ENCODE measurements at regions not wholly inside any gene's neighbourhood (a gene's known extent, or its start where the extent isn't known, plus 50 kb on each side); places are given as distances from the start of the nearest gene placed in this dataset.

DNA sequence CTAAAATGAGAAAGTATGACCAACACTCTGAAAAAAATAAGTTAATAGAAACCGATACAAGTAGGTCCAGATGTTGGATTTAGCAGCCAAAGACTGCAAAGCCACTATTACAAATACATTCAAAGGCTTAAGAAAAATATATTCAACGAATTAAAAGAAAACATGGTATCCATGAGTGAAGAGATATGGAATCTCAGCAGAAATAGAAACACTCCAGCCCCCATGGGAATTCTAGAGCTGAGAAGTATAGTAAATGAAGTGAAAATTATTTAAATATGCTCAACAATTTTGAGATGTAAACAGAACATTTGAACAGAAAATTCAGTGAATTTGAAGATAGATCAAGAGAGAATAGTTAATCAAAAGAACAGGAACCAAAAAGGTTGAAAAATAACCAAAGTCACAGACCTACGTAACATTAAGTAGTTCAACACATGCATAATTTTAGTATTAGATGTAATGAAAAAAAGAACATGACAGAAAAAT, 72.0 kb upstream of the WIPF3 start:
- TF ChIP-seq, protein P1, sequence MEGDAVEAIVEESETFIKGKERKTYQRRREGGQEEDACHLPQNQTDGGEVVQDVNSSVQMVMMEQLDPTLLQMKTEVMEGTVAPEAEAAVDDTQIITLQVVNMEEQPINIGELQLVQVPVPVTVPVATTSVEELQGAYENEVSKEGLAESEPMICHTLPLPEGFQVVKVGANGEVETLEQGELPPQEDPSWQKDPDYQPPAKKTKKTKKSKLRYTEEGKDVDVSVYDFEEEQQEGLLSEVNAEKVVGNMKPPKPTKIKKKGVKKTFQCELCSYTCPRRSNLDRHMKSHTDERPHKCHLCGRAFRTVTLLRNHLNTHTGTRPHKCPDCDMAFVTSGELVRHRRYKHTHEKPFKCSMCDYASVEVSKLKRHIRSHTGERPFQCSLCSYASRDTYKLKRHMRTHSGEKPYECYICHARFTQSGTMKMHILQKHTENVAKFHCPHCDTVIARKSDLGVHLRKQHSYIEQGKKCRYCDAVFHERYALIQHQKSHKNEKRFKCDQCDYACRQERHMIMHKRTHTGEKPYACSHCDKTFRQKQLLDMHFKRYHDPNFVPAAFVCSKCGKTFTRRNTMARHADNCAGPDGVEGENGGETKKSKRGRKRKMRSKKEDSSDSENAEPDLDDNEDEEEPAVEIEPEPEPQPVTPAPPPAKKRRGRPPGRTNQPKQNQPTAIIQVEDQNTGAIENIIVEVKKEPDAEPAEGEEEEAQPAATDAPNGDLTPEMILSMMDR (IDR thresholded peaks at IDR 0.05), result no peak
- TF ChIP-seq EP300 (IDR thresholded peaks at IDR 0.05) (no peak), POLR2A (IDR thresholded peaks at IDR 0.05) (no peak)
